T-helper 1 cell treated with Interleukin-12 subunit alpha and Interleukin-12 subunit beta and Interleukin-4 antibody, amounts not matched to agents 30 μg/mL and 1 μg/mL, for 36 hours (primary cell): ENCODE measurements at regions not wholly inside any gene's neighbourhood (a gene's known extent, or its start where the extent isn't known, plus 50 kb on each side); places are given as distances from the start of the nearest gene placed in this dataset.

Experiments
- H3K27ac Mint-ChIP-seq: one replicate; pipeline ENCODE4 v1.8.0; 2021; ENCODE audit warnings: mild to moderate bottlenecking, mixed read lengths
- H3K27me3 Mint-ChIP-seq: one replicate; pipeline ENCODE4 v1.8.0; 2021; ENCODE audit warnings: low read depth, mixed read lengths
- H3K36me3 Mint-ChIP-seq: one replicate; pipeline ENCODE4 v1.8.0; 2021; ENCODE audit warnings: low read depth, mixed read lengths
- H3K4me1 Mint-ChIP-seq: one replicate; pipeline ENCODE4 v1.8.0; 2021; ENCODE audit warnings: low read depth, mixed read lengths
- H3K4me3 Mint-ChIP-seq: one replicate; pipeline ENCODE4 v1.8.0; 2021; ENCODE audit warnings: mild to moderate bottlenecking, moderate library complexity, mixed read lengths
- H3K9me3 Mint-ChIP-seq: one replicate; pipeline ENCODE4 v1.8.0; 2021; ENCODE audit warnings: mixed read lengths

DNA sequence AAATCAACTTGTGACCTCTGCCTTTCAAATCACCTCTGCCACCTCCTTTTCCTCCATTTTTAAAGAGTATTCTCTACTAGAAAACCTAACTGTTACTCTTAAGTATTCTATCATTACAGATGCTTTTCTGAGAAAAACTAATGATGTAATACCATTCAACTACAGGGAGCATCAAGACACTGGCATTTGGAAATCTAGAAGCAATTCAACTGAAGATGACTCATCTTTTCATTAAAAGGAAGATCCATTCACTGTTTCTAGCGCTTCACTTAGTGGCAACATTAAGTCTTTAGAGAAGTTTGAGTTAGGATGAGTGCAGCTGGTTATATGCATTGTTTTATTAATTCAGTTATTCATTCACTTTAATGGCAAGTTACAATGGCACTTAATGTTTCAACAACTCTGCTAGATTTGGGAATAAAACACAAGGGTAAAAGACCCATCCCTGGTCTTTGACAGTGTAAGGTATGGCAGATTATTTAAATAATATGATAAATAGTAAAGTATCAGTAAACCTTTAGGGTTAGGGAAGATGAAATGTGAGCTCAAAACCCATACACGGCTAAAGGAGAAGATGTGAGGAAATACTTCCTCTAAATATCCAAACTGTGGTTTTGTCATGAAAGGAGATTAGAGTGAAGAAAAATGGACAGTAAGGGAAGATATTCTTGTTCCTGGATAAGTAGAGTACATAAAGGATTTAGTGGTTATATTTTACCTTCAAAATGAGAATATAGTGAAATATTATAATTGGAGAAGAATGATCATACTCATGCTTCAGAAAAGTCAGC is 61.7 kb downstream of the KCNJ2 start:
- no peak overlapping the region for H3K27ac Mint-ChIP-seq
- no peak overlapping the region for H3K4me3 Mint-ChIP-seq
- H3K9me3 Mint-ChIP-seq = no peaks in the 10 kb centered on the region
- H3K36me3 Mint-ChIP-seq = no peaks in the 10 kb centered on the region
- H3K27me3 Mint-ChIP-seq = no peaks in the 10 kb centered on the region
- no peaks in the 10 kb centered on the region for H3K4me1 Mint-ChIP-seq

DNA sequence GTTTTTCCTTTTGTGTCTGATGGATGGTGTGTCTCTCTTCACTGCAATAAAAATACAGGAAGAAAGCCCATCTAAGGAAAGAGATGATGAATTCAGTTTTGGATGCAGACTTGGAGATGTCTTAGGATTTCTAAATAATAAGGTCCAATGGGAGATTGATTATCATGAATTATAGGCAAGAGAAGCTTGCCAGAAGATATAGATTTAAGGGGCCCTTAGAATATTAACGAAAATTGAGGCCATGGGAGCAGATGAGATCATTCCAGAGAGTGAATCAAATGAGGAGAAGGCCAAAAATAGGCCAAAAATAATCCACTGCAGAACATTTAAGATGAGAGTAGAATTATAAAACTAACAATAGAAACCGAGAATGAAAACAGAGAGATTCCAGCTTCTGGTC is 63.1 kb downstream of the KCNJ2 start:
- Mint-ChIP-seq H3K27me3 (no peaks in the 10 kb centered on the region), H3K27ac (no peak overlapping the region), H3K36me3 (no peaks in the 10 kb centered on the region), H3K4me1 (no peaks in the 10 kb centered on the region), H3K4me3 (no peak overlapping the region), H3K9me3 (no peaks in the 10 kb centered on the region)

DNA sequence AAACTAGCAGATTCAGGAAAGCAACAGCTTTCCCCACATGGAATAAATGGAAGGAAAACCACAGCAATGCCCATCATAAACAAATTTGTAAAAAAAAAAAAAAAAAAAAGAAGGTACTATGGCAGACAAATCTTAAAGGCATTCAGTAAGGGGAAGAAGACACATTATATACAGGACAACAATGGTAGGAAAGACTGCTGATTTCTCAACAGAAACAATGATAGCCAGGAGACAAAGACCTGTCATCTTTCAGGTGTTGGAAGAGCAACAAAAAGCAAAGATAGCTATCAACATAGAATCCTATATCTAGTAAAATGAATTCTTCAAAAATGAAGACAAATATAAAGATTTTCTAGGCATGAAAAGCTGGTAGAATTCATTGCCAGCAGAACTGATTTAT is 65.9 kb downstream of the KCNJ2 start:
- Mint-ChIP-seq H3K4me3 (no peak overlapping the region), H3K36me3 (no peaks in the 10 kb centered on the region), H3K4me1 (no peaks in the 10 kb centered on the region), H3K9me3 (no peaks in the 10 kb centered on the region), H3K27ac (no peak overlapping the region), H3K27me3 (no peaks in the 10 kb centered on the region)

DNA sequence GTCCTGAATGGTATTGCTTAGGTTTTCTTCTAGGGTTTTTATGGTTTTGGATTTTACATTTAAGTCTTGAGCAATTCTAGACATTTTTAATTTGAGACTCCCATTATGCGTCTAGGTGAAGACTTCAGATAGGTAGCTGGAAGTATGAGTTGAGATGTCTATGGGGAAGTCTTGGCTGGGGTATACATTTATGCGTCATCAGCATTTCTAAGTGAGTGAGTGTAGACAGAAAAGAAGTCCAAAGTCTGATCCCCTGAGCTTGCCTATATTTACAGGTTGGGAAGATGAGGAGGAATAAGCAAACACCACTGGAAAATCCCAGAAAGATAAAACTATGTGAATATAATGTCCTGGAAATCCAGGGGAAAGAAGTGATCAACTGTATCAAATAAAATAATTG is 68.9 kb downstream of the KCNJ2 start:
- Mint-ChIP-seq H3K4me1 (no peaks in the 10 kb centered on the region), H3K27ac (no peak overlapping the region), H3K4me3 (no peak overlapping the region), H3K27me3 (no peaks in the 10 kb centered on the region), H3K36me3 (no peaks in the 10 kb centered on the region), H3K9me3 (no peaks in the 10 kb centered on the region)

DNA sequence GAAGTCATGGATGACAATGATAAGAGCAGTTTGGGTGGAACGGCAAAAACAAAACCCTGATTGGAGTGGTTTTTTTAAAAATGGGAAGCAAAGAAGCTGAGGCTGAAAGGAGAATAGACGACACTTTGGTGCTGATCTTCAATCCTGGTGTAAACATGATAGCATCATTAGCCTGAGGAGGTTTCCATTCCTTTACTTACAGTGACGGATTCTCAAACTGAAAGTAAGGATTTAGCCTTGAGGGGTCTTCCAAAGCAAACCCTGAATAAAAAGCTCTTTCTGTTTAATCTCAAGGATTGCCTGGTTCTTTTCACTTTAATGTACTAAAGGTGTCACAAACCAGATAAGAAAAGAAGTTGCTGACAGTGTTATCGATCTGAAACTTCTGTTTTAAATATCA is 69.3 kb downstream of the KCNJ2 start:
- Mint-ChIP-seq H3K9me3 (no peaks in the 10 kb centered on the region), H3K36me3 (no peaks in the 10 kb centered on the region), H3K4me3 (no peak overlapping the region), H3K27ac (no peak overlapping the region), H3K27me3 (no peaks in the 10 kb centered on the region), H3K4me1 (no peaks in the 10 kb centered on the region)

DNA sequence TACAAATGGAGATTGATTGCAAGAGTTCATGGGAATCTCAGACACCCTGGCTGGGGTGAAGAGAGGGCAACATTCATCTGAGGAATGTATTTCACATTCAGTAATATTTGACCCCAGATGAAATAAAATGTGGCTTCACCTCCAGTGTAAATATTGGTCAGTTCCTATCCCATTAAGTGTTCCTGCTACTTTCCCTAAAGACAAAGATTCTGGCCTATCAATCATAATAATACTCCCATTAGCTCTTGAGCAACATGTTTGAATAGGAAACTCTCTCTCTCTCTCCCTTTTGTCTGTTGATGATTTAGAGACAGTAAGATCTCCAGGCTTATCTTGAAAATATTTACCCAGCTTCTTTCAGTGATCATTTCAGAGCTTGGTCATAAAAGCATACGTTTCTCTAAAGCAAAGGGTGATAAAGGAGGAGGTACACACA is 70.1 kb downstream of the KCNJ2 start:
- Mint-ChIP-seq H3K9me3 (no peaks in the 10 kb centered on the region), H3K27me3 (no peaks in the 10 kb centered on the region), H3K36me3 (no peaks in the 10 kb centered on the region), H3K4me1 (no peaks in the 10 kb centered on the region), H3K4me3 (no peak overlapping the region), H3K27ac (no peak overlapping the region)

DNA sequence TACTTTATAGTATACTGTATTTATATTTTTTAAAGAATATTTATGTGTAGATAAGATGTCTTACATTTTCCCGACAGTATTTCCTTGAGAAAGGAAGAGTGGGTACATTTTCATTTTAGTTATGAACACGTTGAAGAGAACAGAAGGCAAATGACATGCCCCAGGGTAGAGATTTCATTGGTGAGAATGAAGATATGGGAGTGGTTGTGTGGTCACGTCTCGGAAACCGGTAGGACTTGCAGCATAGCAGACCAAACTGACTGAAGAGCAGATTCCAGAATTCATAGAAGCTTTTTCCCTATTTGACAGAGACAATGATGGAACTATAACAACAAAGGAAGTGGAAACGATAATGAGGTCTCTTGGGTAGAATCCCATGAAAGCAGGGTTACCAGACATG is 71.7 kb downstream of the KCNJ2 start:
- Mint-ChIP-seq H3K27ac (no peak overlapping the region), H3K4me1 (no peaks in the 10 kb centered on the region), H3K27me3 (no peaks in the 10 kb centered on the region), H3K36me3 (no peaks in the 10 kb centered on the region), H3K9me3 (no peaks in the 10 kb centered on the region), H3K4me3 (no peak overlapping the region)

DNA sequence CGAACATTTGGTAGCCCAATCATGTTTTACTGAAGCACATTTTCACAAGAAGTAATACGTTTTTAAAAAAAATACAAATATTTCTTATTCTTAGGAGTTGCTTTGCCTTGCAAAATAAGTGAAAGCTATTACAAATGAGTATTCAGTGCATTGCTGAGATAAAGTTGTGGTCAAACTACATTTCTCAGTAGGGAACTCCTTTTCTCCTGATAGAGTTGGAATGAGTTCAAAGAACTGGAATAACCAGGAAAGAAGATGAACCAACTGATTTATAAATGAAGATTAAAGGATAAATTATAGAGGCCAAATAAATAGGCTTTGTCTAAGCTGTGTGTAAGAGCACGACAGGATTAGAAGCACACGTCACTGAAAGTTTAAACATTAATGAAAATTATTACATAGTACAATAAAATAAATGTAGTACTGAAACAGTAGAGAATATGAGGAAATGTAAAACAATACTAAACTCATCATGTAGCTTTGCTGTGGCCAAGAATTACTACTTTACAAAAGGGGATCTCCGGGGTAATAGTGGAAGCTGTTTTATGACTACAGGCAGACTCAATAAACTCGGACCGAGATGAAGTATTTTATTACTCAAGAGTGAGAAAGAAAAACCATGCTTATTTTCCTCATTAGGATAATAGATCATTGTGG is 73.6 kb downstream of the KCNJ2 start:
- H3K27ac Mint-ChIP-seq = no peak overlapping the region
- H3K36me3 Mint-ChIP-seq = no peaks in the 10 kb centered on the region
- H3K9me3 Mint-ChIP-seq = no peaks in the 10 kb centered on the region
- no peaks in the 10 kb centered on the region for H3K4me1 Mint-ChIP-seq
- H3K4me3 Mint-ChIP-seq = no peak overlapping the region
- H3K27me3 Mint-ChIP-seq = no peaks in the 10 kb centered on the region

DNA sequence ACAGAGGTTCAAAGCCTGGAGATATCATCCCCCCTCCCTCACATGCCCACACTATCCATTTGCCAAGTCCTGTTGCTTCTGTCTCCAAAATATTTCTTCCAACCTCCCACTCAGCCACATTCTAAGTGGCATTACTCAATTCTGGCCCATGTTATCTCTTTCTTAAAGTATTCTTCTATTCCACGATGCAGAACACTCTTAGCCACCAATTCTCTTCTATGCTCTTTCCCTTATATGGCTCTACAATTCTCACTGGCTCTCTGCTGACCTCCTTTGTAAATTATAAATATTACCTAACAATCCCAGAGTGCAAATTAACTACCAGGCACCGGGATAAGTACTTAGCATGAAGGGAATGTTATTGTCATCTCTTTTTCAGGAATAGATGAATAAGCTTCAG is 82.4 kb downstream of the KCNJ2 start:
- no peaks in the 10 kb centered on the region for H3K36me3 Mint-ChIP-seq

DNA sequence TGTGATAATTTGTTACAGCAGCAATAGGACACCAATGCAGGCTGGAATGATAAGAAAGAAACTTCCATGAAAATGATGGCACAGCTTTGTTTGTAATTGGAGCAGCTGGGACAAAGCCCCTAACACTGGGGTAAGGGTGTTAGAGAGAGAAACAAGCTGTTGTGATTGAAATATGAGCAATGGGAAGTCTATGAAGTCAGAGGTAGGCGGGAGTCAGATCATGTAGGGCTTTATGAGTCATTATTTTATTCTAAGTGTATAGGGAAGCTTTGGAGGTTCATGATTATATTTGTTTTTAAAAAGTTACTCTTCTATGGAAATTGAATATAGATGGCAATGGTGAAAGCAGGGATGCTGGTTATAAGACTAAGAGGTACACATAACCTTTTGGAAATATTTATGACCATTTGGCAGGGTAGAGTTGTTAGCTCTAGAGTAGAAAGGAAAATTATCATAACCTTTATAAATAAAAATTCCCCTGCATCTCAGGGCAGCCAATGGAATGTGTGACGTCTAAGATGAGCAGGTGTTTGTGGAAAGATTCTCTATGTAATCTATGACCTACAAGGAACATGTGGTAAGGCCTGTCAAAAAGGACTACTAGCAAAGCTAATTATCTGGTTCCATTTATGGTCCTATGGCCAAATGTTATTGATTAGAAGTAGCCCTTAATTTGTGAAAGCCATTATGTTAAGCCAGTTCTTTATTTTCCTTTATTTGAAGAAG is 85.6 kb downstream of the KCNJ2 start:
- no peaks in the 10 kb centered on the region for H3K4me1 Mint-ChIP-seq
- no peaks in the 10 kb centered on the region for H3K27me3 Mint-ChIP-seq
- H3K27ac Mint-ChIP-seq = no peak overlapping the region
- no peaks in the 10 kb centered on the region for H3K36me3 Mint-ChIP-seq
- H3K4me3 Mint-ChIP-seq = no peak overlapping the region
- H3K9me3 Mint-ChIP-seq = no peaks in the 10 kb centered on the region

More for the DNA sequence above, 82.4 kb downstream of the KCNJ2 start:
- H3K4me3 Mint-ChIP-seq = no peak overlapping the region
- no peaks in the 10 kb centered on the region for H3K27me3 Mint-ChIP-seq
- no peaks in the 10 kb centered on the region for H3K9me3 Mint-ChIP-seq
- no peak overlapping the region for H3K27ac Mint-ChIP-seq
- no peaks in the 10 kb centered on the region for H3K4me1 Mint-ChIP-seq

DNA sequence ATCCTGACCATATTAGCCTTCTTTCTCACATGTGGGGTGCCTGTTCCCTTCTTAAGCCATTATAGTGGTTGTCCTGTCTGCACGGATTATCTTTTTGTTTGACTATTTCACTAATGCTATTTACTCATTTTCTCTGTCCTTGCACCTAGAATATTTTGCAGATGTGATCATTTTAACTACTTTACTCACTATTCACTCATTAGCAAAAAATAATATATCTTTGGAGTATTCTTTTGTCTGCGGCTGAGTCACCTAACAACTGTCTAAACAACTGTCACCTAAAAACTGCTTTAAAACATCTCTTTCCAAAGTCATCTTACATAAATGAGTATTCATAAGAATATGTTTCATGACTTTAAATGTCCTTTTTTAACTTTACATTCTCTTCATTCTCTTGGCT is 87.4 kb downstream of the KCNJ2 start:
- Mint-ChIP-seq H3K4me3 (no peak overlapping the region), H3K36me3 (no peaks in the 10 kb centered on the region), H3K27me3 (no peaks in the 10 kb centered on the region), H3K27ac (no peak overlapping the region), H3K9me3 (no peaks in the 10 kb centered on the region), H3K4me1 (no peaks in the 10 kb centered on the region)

DNA sequence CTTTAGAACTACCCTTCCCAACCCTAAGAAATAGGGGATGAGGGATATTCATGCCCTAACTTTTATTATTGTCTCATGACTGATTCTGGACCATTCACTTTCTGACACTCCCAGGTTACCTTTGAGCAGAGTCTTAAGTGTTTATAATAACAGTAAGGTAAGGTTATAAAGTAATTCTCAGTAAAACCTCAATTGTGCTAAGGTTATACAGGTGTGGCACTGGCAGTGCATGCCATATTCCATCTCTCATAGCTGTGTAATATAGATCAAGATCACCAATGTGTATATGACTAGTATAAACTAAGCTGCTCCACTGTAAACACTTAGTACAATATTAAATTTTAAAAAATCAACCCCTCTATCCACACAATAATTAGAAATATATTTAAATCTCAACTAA is 89.1 kb downstream of the KCNJ2 start:
- Mint-ChIP-seq H3K36me3 (no peaks in the 10 kb centered on the region), H3K27me3 (no peaks in the 10 kb centered on the region), H3K4me3 (no peak overlapping the region), H3K9me3 (no peaks in the 10 kb centered on the region), H3K27ac (no peak overlapping the region), H3K4me1 (no peaks in the 10 kb centered on the region)

DNA sequence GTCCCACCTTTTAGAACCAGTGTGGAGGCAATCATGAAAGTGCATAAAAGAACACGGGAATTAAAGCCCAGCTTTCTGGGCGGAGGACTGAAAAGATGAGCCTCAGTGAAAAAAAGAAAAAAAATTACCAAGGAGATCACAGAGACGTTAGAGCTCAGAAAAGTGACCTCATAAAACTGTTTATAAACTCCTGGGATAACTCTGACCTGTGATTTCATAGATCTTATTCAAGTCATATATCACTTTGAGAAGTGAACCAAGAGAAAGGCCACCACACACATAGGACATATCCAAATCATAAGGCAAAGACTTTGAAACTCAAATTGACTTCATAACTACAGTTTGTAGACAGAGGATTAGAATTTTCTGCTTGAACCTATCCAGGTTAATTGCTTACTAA is 90.1 kb downstream of the KCNJ2 start:
- no peak overlapping the region for H3K4me3 Mint-ChIP-seq
- H3K9me3 Mint-ChIP-seq = no peaks in the 10 kb centered on the region
- H3K4me1 Mint-ChIP-seq = no peaks in the 10 kb centered on the region
- no peaks in the 10 kb centered on the region for H3K27me3 Mint-ChIP-seq
- H3K36me3 Mint-ChIP-seq = no peaks in the 10 kb centered on the region
- H3K27ac Mint-ChIP-seq = no peak overlapping the region

DNA sequence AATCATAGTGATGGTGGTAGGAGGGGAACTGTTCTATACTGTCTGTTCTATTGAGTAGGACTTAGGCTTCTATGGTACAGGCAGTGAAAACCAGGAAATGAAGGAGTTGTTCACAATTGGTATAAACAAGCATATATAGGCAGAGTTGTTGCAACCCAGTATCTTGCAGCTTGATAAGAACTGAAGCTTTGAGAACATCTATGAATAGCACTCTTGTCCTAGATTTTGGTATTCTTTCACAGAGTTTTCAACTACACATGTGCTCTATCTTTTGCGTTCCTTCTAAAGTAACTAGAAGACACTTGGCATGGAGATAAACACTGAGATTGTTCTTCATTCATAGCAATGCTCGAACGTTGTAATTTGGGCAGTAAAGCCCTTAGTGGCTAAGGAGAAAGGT is 91.8 kb downstream of the KCNJ2 start:
- Mint-ChIP-seq H3K27me3 (no peaks in the 10 kb centered on the region), H3K36me3 (no peaks in the 10 kb centered on the region), H3K27ac (no peak overlapping the region), H3K9me3 (no peaks in the 10 kb centered on the region), H3K4me1 (no peaks in the 10 kb centered on the region), H3K4me3 (no peak overlapping the region)

DNA sequence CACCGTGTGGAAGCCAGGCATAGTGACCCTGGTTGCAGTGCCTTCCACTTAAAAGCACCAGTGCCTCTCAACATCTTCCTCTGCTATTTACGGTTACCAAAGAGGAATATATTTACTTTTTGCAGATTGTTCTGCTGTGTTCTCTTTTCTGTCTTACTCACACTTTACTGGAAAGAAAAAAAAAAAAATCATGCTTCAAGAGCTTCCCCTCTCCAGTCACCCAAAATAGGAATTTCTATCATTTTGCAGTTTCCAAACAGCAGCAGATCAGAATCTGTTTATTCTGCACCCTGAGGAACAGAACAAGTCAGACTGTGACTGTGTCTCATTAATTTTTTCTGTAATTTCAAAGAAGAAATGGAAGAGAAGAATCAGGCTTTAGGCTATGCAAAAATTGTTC is 96.1 kb downstream of the KCNJ2 start:
- H3K4me3 Mint-ChIP-seq = no peak overlapping the region
- H3K9me3 Mint-ChIP-seq = peaks cover 13% of the 10 kb centered on the region
- no peak overlapping the region for H3K27ac Mint-ChIP-seq
- H3K27me3 Mint-ChIP-seq = no peaks in the 10 kb centered on the region
- H3K4me1 Mint-ChIP-seq = no peaks in the 10 kb centered on the region
- H3K36me3 Mint-ChIP-seq = no peaks in the 10 kb centered on the region
